ENCODE measurements at regions not wholly inside any gene's neighbourhood (a gene's known extent, or its start where the extent isn't known, plus 50 kb on each side); places are given as distances from the start of the nearest gene placed in this dataset.

DNA sequence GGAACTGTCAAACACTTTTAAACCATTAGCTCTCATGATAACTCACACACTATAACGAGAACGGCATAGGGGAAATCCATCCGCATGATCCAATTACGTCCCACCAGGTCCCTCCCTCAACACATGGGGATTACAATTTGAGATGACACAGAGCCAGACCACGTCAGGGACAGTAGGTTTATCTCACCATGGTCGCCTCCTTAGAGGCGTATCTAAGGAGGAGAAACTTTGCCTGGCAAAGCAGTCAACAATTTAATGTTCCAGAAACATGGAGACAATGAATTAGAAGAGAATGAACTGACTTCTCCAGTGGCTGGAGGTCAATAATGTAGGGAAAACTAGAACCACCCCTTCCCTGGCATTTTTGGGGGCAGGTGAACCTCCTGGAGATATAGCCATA is 488.4 kb upstream of the AUTS2 start:
- TF ChIP-seq, protein P1, sequence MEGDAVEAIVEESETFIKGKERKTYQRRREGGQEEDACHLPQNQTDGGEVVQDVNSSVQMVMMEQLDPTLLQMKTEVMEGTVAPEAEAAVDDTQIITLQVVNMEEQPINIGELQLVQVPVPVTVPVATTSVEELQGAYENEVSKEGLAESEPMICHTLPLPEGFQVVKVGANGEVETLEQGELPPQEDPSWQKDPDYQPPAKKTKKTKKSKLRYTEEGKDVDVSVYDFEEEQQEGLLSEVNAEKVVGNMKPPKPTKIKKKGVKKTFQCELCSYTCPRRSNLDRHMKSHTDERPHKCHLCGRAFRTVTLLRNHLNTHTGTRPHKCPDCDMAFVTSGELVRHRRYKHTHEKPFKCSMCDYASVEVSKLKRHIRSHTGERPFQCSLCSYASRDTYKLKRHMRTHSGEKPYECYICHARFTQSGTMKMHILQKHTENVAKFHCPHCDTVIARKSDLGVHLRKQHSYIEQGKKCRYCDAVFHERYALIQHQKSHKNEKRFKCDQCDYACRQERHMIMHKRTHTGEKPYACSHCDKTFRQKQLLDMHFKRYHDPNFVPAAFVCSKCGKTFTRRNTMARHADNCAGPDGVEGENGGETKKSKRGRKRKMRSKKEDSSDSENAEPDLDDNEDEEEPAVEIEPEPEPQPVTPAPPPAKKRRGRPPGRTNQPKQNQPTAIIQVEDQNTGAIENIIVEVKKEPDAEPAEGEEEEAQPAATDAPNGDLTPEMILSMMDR (conservative IDR thresholded peaks at IDR 0.05) = no peak
- TF ChIP-seq ZFX (IDR thresholded peaks at IDR 0.05) = no peak

All from C4-2B (cell line).